ENCODE measurements at regions not wholly inside any gene's neighbourhood (a gene's known extent, or its start where the extent isn't known, plus 50 kb on each side); places are given as distances from the start of the nearest gene placed in this dataset.

- no peak for DNase-seq (ENCODE audit: low spot score)
Measured at GRCh38 chr17:77572065-77572601, 386.4 kb upstream of the TNRC6C start.

GRCh38 chr17:77572851-77573250 lies 385.7 kb upstream of the TNRC6C start:
- no peak for DNase-seq (ENCODE audit: low spot score)

GRCh38 chr17:77577491-77577890 lies 381.0 kb upstream of the TNRC6C start:
- no peak for DNase-seq (ENCODE audit: low spot score)

GRCh38 chr17:77579131-77579530 lies 379.4 kb upstream of the TNRC6C start:
- no peak for DNase-seq (ENCODE audit: low spot score)

GRCh38 chr17:77579682-77580081 lies 378.8 kb upstream of the TNRC6C start:
- no peak for DNase-seq (ENCODE audit: low spot score)

GRCh38 chr17:77580531-77581270 lies 377.8 kb upstream of the TNRC6C start:
- no peak for DNase-seq (ENCODE audit: low spot score)

GRCh38 chr17:77581480-77581879 lies 377.0 kb upstream of the TNRC6C start:
- no peak for DNase-seq (ENCODE audit: low spot score)

GRCh38 chr17:77585142-77585860 lies 373.2 kb upstream of the TNRC6C start:
- DNase-seq (ENCODE audit: low spot score), result no peak

- no peak for DNase-seq (ENCODE audit: low spot score)
Measured at GRCh38 chr17:77590951-77591735, 367.4 kb upstream of the TNRC6C start.

GRCh38 chr17:77592106-77592865 lies 366.2 kb upstream of the TNRC6C start:
- no peak for DNase-seq (ENCODE audit: low spot score)

- DNase-seq (ENCODE audit: low spot score), result no peak
Measured at GRCh38 chr17:77593081-77593480, 365.4 kb upstream of the TNRC6C start.

GRCh38 chr17:77594416-77595209 lies 363.9 kb upstream of the TNRC6C start:
- no peak for DNase-seq (ENCODE audit: low spot score)

- DNase-seq (ENCODE audit: low spot score), result no peak
Measured at GRCh38 chr17:77596491-77597417, 361.7 kb upstream of the TNRC6C start.

GRCh38 chr17:77597418-77598240 lies 360.9 kb upstream of the TNRC6C start:
- DNase-seq (ENCODE audit: low spot score), result no peak

- DNase-seq (ENCODE audit: low spot score), result no peak
Measured at GRCh38 chr17:77598241-77598620, 360.3 kb upstream of the TNRC6C start.

GRCh38 chr17:77599699-77600098 lies 358.8 kb upstream of the TNRC6C start:
- no peak for DNase-seq (ENCODE audit: low spot score)

GRCh38 chr17:77600346-77600745 lies 358.2 kb upstream of the TNRC6C start:
- no peak for DNase-seq (ENCODE audit: low spot score)

- no peak for DNase-seq (ENCODE audit: low spot score)
Measured at GRCh38 chr17:77601054-77601979, 357.2 kb upstream of the TNRC6C start.

Measured in HuH-7.5 (cell line).